Midbrain (tissue), 1 donor: ENCODE measurements at regions not wholly inside any gene's neighbourhood (a gene's known extent, or its start where the extent isn't known, plus 50 kb on each side); places are given as distances from the start of the nearest gene placed in this dataset.

ENCODE experiments used
- DNase-seq: peaks from one replicate; lab custom pipeline; 2025; lab: John Stamatoyannopoulos, UW

- DNase-seq: no peak
Observed at GRCh38 chr4:106429885-106430284, 61.3 kb upstream of the GIMD1 start.

GRCh38 chr4:106426069-106426468 is 57.5 kb upstream of the GIMD1 start:
- no peak for DNase-seq

GRCh38 chr4:106425576-106425975 is 57.0 kb upstream of the GIMD1 start:
- DNase-seq: no peak

GRCh38 chr4:106424426-106424825 is 55.8 kb upstream of the GIMD1 start:
- no peak for DNase-seq

- no peak for DNase-seq
Observed at GRCh38 chr4:106423791-106424190, 55.2 kb upstream of the GIMD1 start.

- DNase-seq: no peak
Observed at GRCh38 chr4:106422766-106423165, 54.2 kb upstream of the GIMD1 start.

- no peak for DNase-seq
Observed at GRCh38 chr4:106421441-106422296, 53.1 kb upstream of the GIMD1 start.

- DNase-seq: no peak
Observed at GRCh38 chr4:106418444-106418843, 49.9 kb upstream of the GIMD1 start.
